HEK293 (cell line): ENCODE measurements at regions not wholly inside any gene's neighbourhood (a gene's known extent, or its start where the extent isn't known, plus 50 kb on each side); places are given as distances from the start of the nearest gene placed in this dataset.
"Not testable (repeated sequence)": the region's sequence is repeated elsewhere in the genome, so short reads cannot be mapped to it uniquely, and the experiment has no call there.

Experiments
- CTCF ChIA-PET: fragments of 350-600 bp; formaldehyde crosslinking; extraction: SDS; loops from one replicate; lab custom pipeline; 2021; ENCODE audit warnings: antibody characterized with exemption; lab: Yijun Ruan, JAX
- POLR2A ChIA-PET: fragments of 300-600 bp; formaldehyde crosslinking; extraction: SDS; loops from one replicate; lab custom pipeline; 2020; ENCODE audit warnings: antibody characterized with exemption, inconsistent platforms; lab: Yijun Ruan, JAX
- H3K27ac ChIP-seq: fragments of 200-500 bp; sonication (Bioruptor generic); 2 replicates; pipeline ENCODE4 v1.5.1; 2014; ENCODE audit warnings: low read depth, low read length, control low read depth, inconsistent platforms; ENCODE audit errors: extremely low read depth
- H3K36me3 ChIP-seq, 2 experiments: fragments of 200-500 bp in 1 of 2; sonication (Bioruptor generic) in 1 of 2; 1 replicate in 1 of 2; 2 replicates in 1 of 2; pipeline ENCODE4 v1.5.1; 2014 to 2017; ENCODE audit warnings: inconsistent platforms in 2 of 2, low read length in 2 of 2; ENCODE audit not compliant: control insufficient read depth in 2 of 2, insufficient read depth in 1 of 2
- H3K4me1 ChIP-seq: fragments of 200-500 bp; sonication (Bioruptor generic); 2 replicates; pipeline ENCODE4 v1.5.1; 2014; ENCODE audit warnings: mild to moderate bottlenecking, low read length, inconsistent platforms; ENCODE audit not compliant: control insufficient read depth, insufficient read depth
- H3K4me3 ChIP-seq: 2 replicates; pipeline ENCODE4 v1.5.1; 2011; ENCODE audit warnings: low read depth, mild to moderate bottlenecking, control low read depth, low read length, moderate library complexity
- H3K9me3 ChIP-seq: fragments of 200-500 bp; sonication (Bioruptor generic); 2 replicates; pipeline ENCODE4 v1.5.1; 2014; ENCODE audit warnings: low read depth, low read length, inconsistent platforms; ENCODE audit not compliant: control insufficient read depth, insufficient read depth
- AEBP2 ChIP-seq: fragments of 450-650 bp; formaldehyde crosslinking; IDR thresholded peaks from 2 replicates; pipeline ENCODE4 v1.5.1; 2016; ENCODE audit warnings: missing biosample characterization, missing genetic modification characterization, borderline replicate concordance
- GLI2 ChIP-seq: fragments of 450-650 bp; formaldehyde crosslinking; IDR thresholded peaks from 2 replicates; pipeline ENCODE4; 2017; ENCODE audit warnings: missing biosample characterization, missing genetic modification characterization, low read depth, borderline replicate concordance
- HOXA7 ChIP-seq: sonication (generic); formaldehyde crosslinking; IDR thresholded peaks from 2 replicates; pipeline ENCODE4 v1.8.1; 2022; ENCODE audit warnings: missing genetic modification reagents, borderline replicate concordance
- REST ChIP-seq: fragments of 450-650 bp; formaldehyde crosslinking; IDR thresholded peaks from 2 replicates; pipeline ENCODE4 v1.5.1; 2016; ENCODE audit warnings: missing biosample characterization, missing genetic modification characterization
- ZBTB11 ChIP-seq: fragments of 450-650 bp; formaldehyde crosslinking; conservative IDR thresholded peaks from 2 replicates; pipeline ENCODE4 v1.5.1; 2016; ENCODE audit warnings: low read depth, missing biosample characterization, missing genetic modification characterization
- ZBTB6 ChIP-seq: fragments of 450-650 bp; formaldehyde crosslinking; IDR thresholded peaks from 2 replicates; pipeline ENCODE4 v1.5.1; 2017; ENCODE audit warnings: missing biosample characterization, missing genetic modification characterization
- ZBTB8A ChIP-seq: fragments of 450-650 bp; formaldehyde crosslinking; IDR thresholded peaks from 2 replicates; pipeline ENCODE4 v1.5.1; 2016; ENCODE audit warnings: missing biosample characterization, missing genetic modification characterization
- ZFP37 ChIP-seq: fragments of 450-650 bp; formaldehyde crosslinking; IDR thresholded peaks from 2 replicates; pipeline ENCODE4 v1.5.1; 2016; ENCODE audit warnings: missing biosample characterization, missing genetic modification characterization
- ZNF140 ChIP-seq: fragments of 450-650 bp; formaldehyde crosslinking; IDR thresholded peaks from 2 replicates; pipeline ENCODE4 v1.5.1; 2016; ENCODE audit warnings: missing biosample characterization, missing genetic modification characterization
- ZNF221 ChIP-seq: fragments of 450-650 bp; formaldehyde crosslinking; IDR thresholded peaks from 2 replicates; pipeline ENCODE4 v1.5.1; 2017; ENCODE audit warnings: missing biosample characterization, missing genetic modification characterization, borderline replicate concordance
- ZNF394 ChIP-seq: fragments of 450-650 bp; formaldehyde crosslinking; IDR thresholded peaks from 2 replicates; pipeline ENCODE4 v1.5.1; 2016; ENCODE audit warnings: missing biosample characterization, missing genetic modification characterization, mild to moderate bottlenecking, moderate library complexity, borderline replicate concordance
- ZNF426 ChIP-seq: fragments of 450-650 bp; formaldehyde crosslinking; IDR thresholded peaks from 2 replicates; pipeline ENCODE4 v1.5.1; 2017; ENCODE audit warnings: missing biosample characterization, missing genetic modification characterization, mild to moderate bottlenecking, inconsistent platforms, moderate library complexity
- ZNF518A ChIP-seq: fragments of 450-650 bp; formaldehyde crosslinking; conservative IDR thresholded peaks from 2 replicates; pipeline ENCODE4 v1.5.1; 2016; ENCODE audit warnings: low read depth, missing biosample characterization, missing genetic modification characterization
- ZNF555 ChIP-seq: fragments of 450-650 bp; formaldehyde crosslinking; conservative IDR thresholded peaks from 2 replicates; pipeline ENCODE4 v1.5.1; 2017; ENCODE audit warnings: missing biosample characterization, mild to moderate bottlenecking, missing genetic modification characterization, inconsistent platforms
- ZNF558 ChIP-seq: fragments of 450-650 bp; formaldehyde crosslinking; IDR thresholded peaks from 2 replicates; pipeline ENCODE4 v1.5.1; 2016; ENCODE audit warnings: missing biosample characterization, missing genetic modification characterization
- ZNF560 ChIP-seq: fragments of 450-650 bp; formaldehyde crosslinking; IDR thresholded peaks from 2 replicates; pipeline ENCODE4 v1.5.1; 2017; ENCODE audit warnings: missing biosample characterization, missing genetic modification characterization, borderline replicate concordance
- ZNF623 ChIP-seq: fragments of 450-650 bp; formaldehyde crosslinking; IDR thresholded peaks from 2 replicates; pipeline ENCODE4 v1.5.1; 2016; ENCODE audit warnings: missing biosample characterization, missing genetic modification characterization
- ZNF654 ChIP-seq: fragments of 450-650 bp; formaldehyde crosslinking; IDR thresholded peaks from 2 replicates; pipeline ENCODE4 v1.5.1; 2016; ENCODE audit warnings: low read depth, missing biosample characterization, missing genetic modification characterization

GRCh38 chr1:213541641-213542040, 446.1 kb upstream of the PROX1 start:
- H3K27ac ChIP-seq, result no peak overlapping the region
- no peak for TF ChIP-seq HOXA7 (CRISPR knock-in tag)
- no peak for TF ChIP-seq GLI2 (tag by site-specific recombination)
- no peak for TF ChIP-seq ZBTB8A (tag by site-specific recombination)
- TF ChIP-seq AEBP2 (tag by site-specific recombination), result no peak
- TF ChIP-seq ZNF221 (tag by site-specific recombination), result no peak
- TF ChIP-seq ZNF426 (tag by site-specific recombination), result no peak
- no peak for TF ChIP-seq ZNF560 (tag by site-specific recombination)
- TF ChIP-seq ZBTB6, result no peak
- TF ChIP-seq, all 188 proteins: peak for 0
- Histone ChIP-seq H3K4me1 (no peaks in the 10 kb centered on the region), H3K36me3 (no peaks in the 10 kb centered on the region), H3K9me3 (no peaks in the 10 kb centered on the region), H3K4me3 (no peak overlapping the region)
- CTCF ChIA-PET, result no interaction called here
- POLR2A ChIA-PET, result no interaction called here

- H3K36me3 ChIP-seq, H3K27ac ChIP-seq, POLR2A ChIA-PET, H3K4me3 ChIP-seq, H3K9me3 ChIP-seq, H3K4me1 ChIP-seq: not testable (repeated sequence)
- CTCF ChIA-PET, result interaction anchor here (0.6 kb wide), 1 partner anchor 42 kb away, joined by 3 read pairs; no protein-coding TSS in a partner anchor
- peak; percentile 86 for TF ChIP-seq ZNF518A
- TF ChIP-seq ZNF426 (tag by site-specific recombination), result peak; percentile 67
- peak; percentile 40; the same call in 1 of the 2 replicates for TF ChIP-seq ZNF558
- peak; percentile 69 for TF ChIP-seq ZNF623
- peak; percentile 46; the same call in 1 of the 2 replicates for TF ChIP-seq REST (tag by site-specific recombination)
- peak; percentile 24; the same call in 1 of the 2 replicates for TF ChIP-seq ZNF654 (tag by site-specific recombination)
- TF ChIP-seq ZFP37 (tag by site-specific recombination), result 0 out of 2 replicates have a peak, but pooled peaks have one; percentile 34
- peak; percentile 62; the same call in 1 of the 2 replicates for TF ChIP-seq ZBTB8A (tag by site-specific recombination)
- peak; percentile 73 for TF ChIP-seq ZBTB11 (tag by site-specific recombination)
- TF ChIP-seq ZNF394 (tag by site-specific recombination), result peak; percentile 85; the same call in 1 of the 2 replicates
- peak; percentile 51; the same call in 1 of the 2 replicates for TF ChIP-seq ZNF560 (tag by site-specific recombination)
- peak; percentile 77 for TF ChIP-seq ZNF555
- peak; percentile 43; the same call in 1 of the 2 replicates for TF ChIP-seq ZNF140 (tag by site-specific recombination)
Observed at GRCh38 chr1:213545181-213545580, 442.6 kb upstream of the PROX1 start.
